HepG2 (cell line): ENCODE measurements at regions not wholly inside any gene's neighbourhood (a gene's known extent, or its start where the extent isn't known, plus 50 kb on each side); places are given as distances from the start of the nearest gene placed in this dataset.
A peak's percentile ranks its signal among the peaks of the same experiment; 100 is the strongest.

Experiments used
- BATF2 ChIP-seq: sonication (generic); formaldehyde crosslinking; IDR thresholded peaks from 2 replicates; pipeline ENCODE4 v1.8.0; 2022; ENCODE audit warnings: mild to moderate bottlenecking, missing genetic modification reagents, moderate library complexity
- FOXK1 ChIP-seq: sonication (generic); formaldehyde crosslinking; IDR thresholded peaks from 2 replicates; pipeline ENCODE4 v1.4.0; 2020; ENCODE audit warnings: low read depth, missing genetic modification reagents, borderline replicate concordance
- HNF4A ChIP-seq: sonication (generic); formaldehyde crosslinking; IDR thresholded peaks from 2 replicates; pipeline ENCODE4 v1.4.0; 2020; ENCODE audit warnings: missing genetic modification reagents
- HNRNPH1 ChIP-seq: fragments of 200-400 bp; formaldehyde crosslinking; optimal IDR thresholded peaks from 2 replicates; pipeline ENCODE3; 2017; ENCODE audit warnings: mild to moderate bottlenecking, low read depth, low read length
- KLF16 ChIP-seq, 2 experiments: sonication (generic) in 1 of 2; formaldehyde crosslinking in 1 of 2; IDR thresholded peaks; 2 replicates each; pipeline versions ENCODE4 v1.6.1 to v1.8.0; 2016 to 2023; ENCODE audit warnings: missing genetic modification reagents in 2 of 2, missing compliant biosample characterization in 1 of 2
- NR3C1 ChIP-seq: sonication (generic); formaldehyde crosslinking; IDR thresholded peaks from 2 replicates; pipeline ENCODE4 v1.4.0; 2020; ENCODE audit warnings: missing genetic modification reagents
- PAXIP1 ChIP-seq: sonication (generic); formaldehyde crosslinking; conservative IDR thresholded peaks from 2 replicates; pipeline ENCODE4 v1.4.0; 2020; ENCODE audit warnings: mild to moderate bottlenecking, missing genetic modification reagents, moderate library complexity
- PCBP2 ChIP-seq: fragments of 200-400 bp; formaldehyde crosslinking; optimal IDR thresholded peaks from 2 replicates; pipeline ENCODE3; 2018; ENCODE audit warnings: low read length, low read depth; ENCODE audit not compliant: poor library complexity, severe bottlenecking
- TIGD3 ChIP-seq: sonication (generic); formaldehyde crosslinking; IDR thresholded peaks from 2 replicates; pipeline ENCODE4 v1.5.1; 2020; ENCODE audit warnings: mild to moderate bottlenecking, missing genetic modification reagents, borderline replicate concordance
- ZBTB26 ChIP-seq: IDR thresholded peaks from 2 replicates; pipeline ENCODE4 v1.6.1; 2016; ENCODE audit warnings: missing compliant biosample characterization, missing genetic modification reagents, borderline replicate concordance
- ZBTB33 ChIP-seq: sonication (generic); formaldehyde crosslinking; IDR thresholded peaks from 2 replicates; pipeline ENCODE4 v1.4.0; 2020; ENCODE audit warnings: missing genetic modification reagents
- ZMYM3 ChIP-seq: sonication (generic); formaldehyde crosslinking; IDR thresholded peaks from 2 replicates; pipeline ENCODE4 v1.5.1; 2020; ENCODE audit warnings: mild to moderate bottlenecking, missing genetic modification reagents
- ZNF263 ChIP-seq: sonication (generic); formaldehyde crosslinking; IDR thresholded peaks from 2 replicates; pipeline ENCODE4 v1.4.0; 2020; ENCODE audit warnings: missing genetic modification reagents
- ZNF274 ChIP-seq: sonication (generic); formaldehyde crosslinking; IDR thresholded peaks from 2 replicates; pipeline ENCODE4 v1.5.1; 2020; ENCODE audit warnings: mild to moderate bottlenecking, missing genetic modification reagents
- ZNF414 ChIP-seq: sonication (generic); formaldehyde crosslinking; IDR thresholded peaks from 2 replicates; pipeline ENCODE4 v1.5.0; 2020; ENCODE audit warnings: missing genetic modification reagents
- ZNF724P ChIP-seq: sonication (generic); formaldehyde crosslinking; IDR thresholded peaks from 2 replicates; pipeline ENCODE4 v1.8.0; 2022; ENCODE audit warnings: missing genetic modification reagents, borderline replicate concordance
- ZSCAN31 ChIP-seq: sonication (generic); formaldehyde crosslinking; IDR thresholded peaks from 2 replicates; pipeline ENCODE4 v1.5.0; 2020; ENCODE audit warnings: low read depth, mild to moderate bottlenecking, missing genetic modification reagents

- TF ChIP-seq ZBTB26 (CRISPR knock-in tag) (0 out of 2 replicates have a peak, but pooled peaks have one; percentile 62), ZMYM3 (CRISPR knock-in tag) (0 out of 2 replicates have a peak, but pooled peaks have one; percentile 22), ZBTB33 (CRISPR knock-in tag) (no peak), TIGD3 (CRISPR knock-in tag) (no peak), HNRNPH1 (no peak), KLF16 (CRISPR knock-in tag; IDR thresholded peaks at IDR 0.05) (no peak), FOXK1 (CRISPR knock-in tag) (peak; percentile 51; the same call in 1 of the 2 replicates), ZSCAN31 (CRISPR knock-in tag) (no peak), ZNF263 (CRISPR knock-in tag) (no peak), BATF2 (CRISPR knock-in tag) (no peak), HNF4A (CRISPR knock-in tag) (0 out of 2 replicates have a peak, but pooled peaks have one; percentile 41), NR3C1 (no peak), ZNF724P (no peak), ZNF274 (no peak), PAXIP1 (CRISPR knock-in tag) (0 out of 2 replicates have a peak, but pooled peaks have one; percentile 28), ZNF414 (CRISPR knock-in tag) (no peak), PCBP2 (no peak)
These were observed 62.7 kb upstream of the ST3GAL5 start (continued) for GRCh38 chr2:85951351-85952067.
